HG03135 (cell line): ENCODE measurements at regions not wholly inside any gene's neighbourhood (a gene's known extent, or its start where the extent isn't known, plus 50 kb on each side); places are given as distances from the start of the nearest gene placed in this dataset.

Source experiments
- ATAC-seq: cut with Tn5 transposase; IDR thresholded peaks from one replicate; pipeline ENCODE4 v1.9.1; 2021; ENCODE audit warnings: mild to moderate bottlenecking, moderate library complexity; ENCODE audit not compliant: unreplicated experiment

DNA sequence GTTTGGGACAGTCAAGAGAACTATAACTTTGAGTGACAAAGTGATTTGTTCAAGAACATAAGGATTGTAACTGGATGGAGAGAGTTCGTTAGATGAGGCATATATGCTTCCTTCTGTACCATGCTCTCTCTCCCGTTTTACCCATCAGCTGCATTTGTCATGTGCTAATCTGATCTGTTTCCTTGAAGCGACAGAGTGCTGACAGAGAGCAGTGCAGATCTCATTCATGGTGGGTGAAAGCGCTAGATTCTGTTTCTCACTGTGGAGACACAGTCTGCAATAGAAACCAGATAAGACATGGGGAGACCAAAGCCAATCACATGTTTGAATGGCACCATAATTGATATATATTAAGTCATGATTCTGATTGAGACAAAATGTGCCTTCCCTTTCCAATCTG, 456.6 kb upstream of the CELF4 start:
- no peak for ATAC-seq

GRCh38 chr18:38019292-38019691, 453.7 kb upstream of the CELF4 start:
- ATAC-seq: no peak

DNA sequence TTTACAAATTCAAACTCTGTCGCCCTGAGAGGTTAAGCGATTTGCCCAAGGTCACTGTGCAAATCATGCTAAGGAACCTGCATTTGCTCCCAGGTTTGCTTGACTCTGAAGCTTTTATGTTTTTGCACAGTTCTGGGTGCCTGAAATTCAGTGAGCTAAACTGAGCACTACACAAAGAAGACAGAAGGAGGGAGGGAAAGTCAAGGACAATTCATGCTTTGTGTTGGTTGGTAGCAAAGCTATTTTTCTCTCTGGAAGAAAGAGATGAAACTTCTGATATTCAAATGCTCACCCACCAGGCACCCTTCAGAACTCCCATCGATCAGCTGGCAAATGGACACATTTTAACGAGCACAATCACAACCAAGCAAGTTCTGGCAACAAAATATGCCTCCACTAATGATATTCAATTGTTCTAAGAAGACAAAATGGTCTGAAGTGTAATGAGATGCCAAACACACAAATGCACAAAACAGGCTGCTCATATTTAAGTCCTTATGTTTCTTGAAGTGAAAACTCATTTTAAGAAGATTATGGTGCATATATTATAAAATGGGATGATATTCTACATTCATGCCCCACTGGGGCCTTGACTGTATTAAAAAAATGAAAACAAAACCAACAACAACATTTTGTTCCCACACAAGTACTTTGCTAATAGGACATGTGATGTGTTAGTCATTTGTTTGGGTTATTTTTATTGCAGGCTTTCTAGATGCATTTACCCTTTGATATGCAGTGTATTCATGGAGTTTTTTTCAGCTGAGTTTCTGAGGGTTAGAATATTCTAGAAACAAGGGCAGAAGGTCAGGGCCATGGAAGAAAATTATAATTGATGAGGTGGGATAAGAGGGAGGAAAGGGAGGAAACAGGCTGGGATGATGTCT, 445.6 kb upstream of the CELF4 start:
- ATAC-seq: no peak

- no peak for ATAC-seq
Observed at GRCh38 chr18:38010037-38010436, 444.4 kb upstream of the CELF4 start.

- ATAC-seq: no peak
Observed at GRCh38 chr18:38009320-38009719, 443.7 kb upstream of the CELF4 start.

GRCh38 chr18:38007676-38008330, 442.2 kb upstream of the CELF4 start:
- ATAC-seq: no peak

DNA sequence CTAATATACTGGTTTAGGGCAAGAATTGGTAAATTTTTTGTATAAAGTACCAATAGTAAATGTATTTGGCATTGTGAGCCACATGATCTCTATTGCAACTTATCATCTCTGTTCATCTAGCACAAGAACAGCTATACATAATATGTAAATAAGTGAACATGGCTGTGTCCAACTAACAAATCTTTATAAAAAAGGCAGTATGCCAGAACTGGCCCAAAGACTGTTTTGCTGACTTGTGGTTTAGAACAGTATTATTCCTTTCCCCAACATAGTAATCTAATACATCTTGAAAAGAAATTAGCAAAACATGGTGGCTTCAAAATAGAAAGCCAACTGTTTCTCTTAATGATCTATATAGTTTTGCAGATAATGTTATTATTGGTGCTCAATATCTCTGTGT, 441.4 kb upstream of the CELF4 start:
- no peak for ATAC-seq

DNA sequence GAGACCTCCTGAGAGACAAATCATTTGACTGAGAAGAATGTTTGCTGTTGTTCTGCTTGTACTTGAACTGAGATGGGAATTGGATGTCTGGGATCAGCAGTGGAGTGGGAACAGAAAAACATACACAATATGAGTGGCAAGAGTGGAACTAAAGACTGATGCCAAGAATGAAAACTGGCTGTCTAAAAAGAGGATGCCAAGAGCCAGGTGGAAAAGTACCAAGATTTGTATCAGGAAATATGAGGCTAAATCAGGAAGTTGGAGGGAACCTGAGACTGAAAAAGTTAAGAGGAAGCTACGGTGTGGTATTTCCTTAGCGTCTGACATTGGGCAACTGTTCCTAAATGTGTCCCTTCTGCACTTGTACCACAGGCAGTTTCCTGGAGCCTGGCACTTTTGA, 440.9 kb upstream of the CELF4 start:
- no peak for ATAC-seq

GRCh38 chr18:37997695-37998094, 432.1 kb upstream of the CELF4 start:
- no peak for ATAC-seq

GRCh38 chr18:37987901-37988300, 422.3 kb upstream of the CELF4 start:
- ATAC-seq: no peak

GRCh38 chr18:37986665-37987064, 421.1 kb upstream of the CELF4 start:
- ATAC-seq: no peak

GRCh38 chr18:37985126-37985525, 419.5 kb upstream of the CELF4 start:
- ATAC-seq: no peak

DNA sequence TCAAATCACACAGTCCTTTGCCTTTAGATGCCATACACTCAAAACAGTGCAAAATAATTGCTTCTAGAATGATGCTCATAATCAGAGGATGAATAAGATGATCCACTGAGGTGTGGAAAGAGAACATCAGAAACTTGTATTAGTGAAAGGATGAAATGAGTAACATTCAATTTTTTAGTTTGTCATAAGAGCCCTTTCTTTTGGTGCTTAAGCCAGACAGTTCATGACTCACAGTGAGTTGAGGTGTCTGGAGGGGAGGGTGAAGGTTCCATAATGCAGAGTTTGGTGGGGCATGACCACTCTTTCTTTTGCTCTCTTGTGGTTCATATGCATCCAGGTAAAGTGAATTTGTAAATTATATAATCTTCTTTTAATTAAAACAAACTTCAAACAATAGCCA, 415.0 kb upstream of the CELF4 start:
- ATAC-seq: no peak

DNA sequence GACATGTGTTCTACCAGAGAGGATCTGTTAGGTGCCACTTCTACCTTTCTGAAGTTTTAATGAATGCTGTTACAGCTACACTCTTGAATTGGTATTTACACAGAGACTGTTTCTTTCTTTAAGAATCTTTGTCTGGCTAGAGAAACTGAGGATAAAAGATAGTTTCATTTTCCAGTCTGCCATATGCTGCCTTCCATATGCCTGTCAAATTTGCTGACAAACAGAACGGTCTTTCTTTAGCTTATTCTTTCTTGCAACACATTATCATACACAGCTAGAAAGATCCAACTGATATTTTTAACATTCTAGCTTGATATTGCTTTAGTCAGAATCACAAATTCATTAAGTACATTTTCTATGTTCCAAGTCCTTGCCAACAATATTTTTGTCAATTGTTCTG, 409.8 kb upstream of the CELF4 start:
- no peak for ATAC-seq

DNA sequence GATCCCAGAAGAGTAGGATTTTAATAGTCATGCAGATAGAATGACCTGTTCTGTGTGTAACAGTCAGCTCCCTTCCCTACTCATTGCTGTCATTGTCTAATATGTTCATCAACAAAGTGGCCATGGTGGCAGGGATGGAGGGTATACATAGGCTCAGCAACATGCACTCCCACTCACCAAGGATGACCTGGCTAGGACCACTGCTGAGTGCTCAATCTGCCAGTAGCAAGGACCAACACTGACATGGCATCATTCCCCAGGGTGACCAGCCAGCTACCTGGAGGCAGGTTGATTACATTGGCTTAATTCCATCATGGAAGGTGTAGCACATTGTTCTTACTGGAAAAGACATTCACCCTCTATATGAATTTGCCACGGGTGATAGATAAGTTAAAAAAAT, 401.7 kb upstream of the CELF4 start:
- ATAC-seq: no peak

- ATAC-seq: no peak
Observed at GRCh38 chr18:37965572-37965970, 400.0 kb upstream of the CELF4 start.

GRCh38 chr18:37964885-37965571, 399.4 kb upstream of the CELF4 start:
- ATAC-seq: no peak

DNA sequence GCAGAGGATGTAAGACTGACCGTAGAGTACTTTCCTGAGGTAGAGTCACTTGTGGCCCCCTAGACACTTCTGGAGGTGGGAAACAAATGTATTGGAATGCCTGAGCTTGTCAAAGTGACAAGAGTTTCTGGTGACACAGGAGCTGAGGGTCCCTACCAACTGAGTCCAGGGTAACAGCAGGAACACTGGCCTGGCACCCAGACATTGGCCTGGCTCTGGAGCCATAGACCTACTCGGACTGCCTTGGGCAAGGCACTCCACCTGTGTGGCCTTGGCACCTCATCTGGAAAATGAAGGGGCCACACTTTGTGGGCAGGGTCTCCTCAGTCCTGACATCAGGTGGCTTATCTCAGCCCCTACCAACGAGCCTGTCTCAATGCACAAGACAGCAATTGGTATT, 398.2 kb upstream of the CELF4 start:
- no peak for ATAC-seq

DNA sequence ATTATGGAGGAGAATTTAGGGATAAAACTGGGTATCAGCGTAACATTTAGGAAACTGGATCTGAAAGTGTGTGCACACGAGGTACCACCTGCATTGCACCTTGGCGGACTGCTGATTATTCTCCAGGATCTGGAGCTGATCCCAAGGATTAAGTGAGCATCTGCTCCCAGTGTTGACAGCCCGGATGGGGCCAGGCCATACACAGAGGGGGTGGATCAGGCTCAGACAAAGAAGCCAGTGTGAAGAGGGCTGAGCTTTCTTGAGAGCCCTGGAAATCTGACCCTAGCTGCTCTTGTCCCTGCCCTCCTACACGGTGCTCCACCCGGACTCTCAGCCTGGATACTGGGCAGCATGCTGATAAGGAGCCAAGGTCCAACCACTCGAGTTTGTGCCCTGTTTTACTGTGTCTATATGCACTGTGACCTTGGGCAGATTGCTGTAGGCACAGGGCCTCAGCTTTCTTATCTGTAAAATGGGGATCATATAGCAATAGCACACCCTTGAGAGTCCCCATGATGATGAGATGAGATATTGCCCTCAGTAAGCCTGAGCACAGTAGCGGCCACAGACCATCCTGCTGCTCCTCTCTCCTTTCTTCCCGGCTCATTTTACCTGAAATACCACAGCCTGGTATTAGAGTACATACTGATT, 396.8 kb upstream of the CELF4 start:
- ATAC-seq: no peak

DNA sequence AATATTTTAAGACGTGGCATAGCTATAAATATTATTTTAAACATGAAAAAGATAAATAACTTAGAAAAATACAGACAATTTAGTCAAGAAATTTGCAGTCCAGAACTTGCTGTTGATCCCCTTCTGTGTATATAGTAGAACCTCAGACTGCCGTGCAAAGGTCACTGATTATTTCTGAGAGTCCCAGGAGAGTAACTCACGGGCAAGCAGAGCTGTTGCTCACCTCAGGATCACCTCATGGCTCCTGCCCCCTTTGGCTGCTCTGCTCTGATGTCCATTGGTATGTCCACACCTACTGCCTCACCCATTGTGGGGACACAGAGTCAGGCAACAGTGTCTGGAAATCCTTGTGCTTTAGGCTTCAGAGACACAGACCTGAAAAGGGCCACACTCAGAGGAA, 392.9 kb upstream of the CELF4 start:
- no peak for ATAC-seq

DNA sequence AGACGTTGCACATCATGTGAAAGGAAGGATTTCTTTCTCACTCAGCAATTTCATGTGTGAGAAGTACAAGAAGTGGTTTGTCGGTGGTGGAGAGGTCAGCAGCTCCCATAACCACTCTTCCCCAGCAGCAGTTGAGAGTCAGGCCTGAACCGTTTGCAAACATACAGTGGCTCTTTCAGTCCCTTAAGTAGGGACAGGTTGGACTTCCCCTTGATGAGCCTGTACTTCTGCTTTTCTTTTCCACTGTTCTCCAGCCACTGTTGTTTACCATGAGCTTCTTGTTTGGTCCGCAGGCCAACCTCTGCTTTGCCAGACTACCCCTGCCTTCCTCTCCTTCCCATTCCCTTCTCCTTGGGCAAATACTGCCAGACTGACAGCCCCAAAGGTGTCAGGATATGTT, 391.3 kb upstream of the CELF4 start:
- no peak for ATAC-seq
